Suprapubic skin (tissue), 4 donors: ENCODE measurements at regions not wholly inside any gene's neighbourhood (a gene's known extent, or its start where the extent isn't known, plus 50 kb on each side); places are given as distances from the start of the nearest gene placed in this dataset.

ENCODE experiments used
- POLR2A ChIP-seq, 2 donors: fragments of 450-650 bp; IDR thresholded peaks; one replicate each; pipeline ENCODE4 v1.6.1; 2017; ENCODE audit warnings: antibody characterized with exemption in 2 of 2, mild to moderate bottlenecking in 2 of 2, moderate library complexity in 2 of 2
- POLR2AphosphoS5 ChIP-seq, 3 donors: sonication (generic); formaldehyde crosslinking; IDR thresholded peaks; one replicate each; pipeline ENCODE4 v1.6.1; 2017; ENCODE audit warnings: antibody characterized with exemption in 3 of 3
- TF ChIP-seq, protein P1 (sequence below), 2 donors: fragments of 200-600 bp in 1 of 2; fragments of 450-650 bp in 1 of 2; sonication (generic) in 1 of 2; IDR thresholded peaks; one replicate each; pipeline ENCODE4 v1.5.1; 2016 to 2019; ENCODE audit warnings: antibody characterized with exemption in 2 of 2, mild to moderate bottlenecking in 1 of 2, moderate library complexity in 1 of 2

GRCh38 chr4:32094987-32095386, 1374.8 kb downstream of the PCDH7 start:
- TF ChIP-seq, protein P1, sequence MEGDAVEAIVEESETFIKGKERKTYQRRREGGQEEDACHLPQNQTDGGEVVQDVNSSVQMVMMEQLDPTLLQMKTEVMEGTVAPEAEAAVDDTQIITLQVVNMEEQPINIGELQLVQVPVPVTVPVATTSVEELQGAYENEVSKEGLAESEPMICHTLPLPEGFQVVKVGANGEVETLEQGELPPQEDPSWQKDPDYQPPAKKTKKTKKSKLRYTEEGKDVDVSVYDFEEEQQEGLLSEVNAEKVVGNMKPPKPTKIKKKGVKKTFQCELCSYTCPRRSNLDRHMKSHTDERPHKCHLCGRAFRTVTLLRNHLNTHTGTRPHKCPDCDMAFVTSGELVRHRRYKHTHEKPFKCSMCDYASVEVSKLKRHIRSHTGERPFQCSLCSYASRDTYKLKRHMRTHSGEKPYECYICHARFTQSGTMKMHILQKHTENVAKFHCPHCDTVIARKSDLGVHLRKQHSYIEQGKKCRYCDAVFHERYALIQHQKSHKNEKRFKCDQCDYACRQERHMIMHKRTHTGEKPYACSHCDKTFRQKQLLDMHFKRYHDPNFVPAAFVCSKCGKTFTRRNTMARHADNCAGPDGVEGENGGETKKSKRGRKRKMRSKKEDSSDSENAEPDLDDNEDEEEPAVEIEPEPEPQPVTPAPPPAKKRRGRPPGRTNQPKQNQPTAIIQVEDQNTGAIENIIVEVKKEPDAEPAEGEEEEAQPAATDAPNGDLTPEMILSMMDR (IDR thresholded peaks at IDR 0.05), result no peak
- TF ChIP-seq POLR2AphosphoS5 (IDR thresholded peaks at IDR 0.05) (no peak), POLR2A (IDR thresholded peaks at IDR 0.05) (no peak)
